ENCODE measurements at regions not wholly inside any gene's neighbourhood (a gene's known extent, or its start where the extent isn't known, plus 50 kb on each side); places are given as distances from the start of the nearest gene placed in this dataset.
A peak's percentile ranks its signal among the peaks of the same experiment; 100 is the strongest.

GRCh38 chr14:22159957-22160356 lies 429.1 kb downstream of the DAD1 start:
- Histone ChIP-seq H3K27me3 (ENCODE audit: insufficient read depth, poor library complexity, severe bottlenecking) (peaks cover 4% of the 10 kb centered on the region), H3K27ac (replicated peaks) (no peak overlapping the region), H3K4me3 (replicated peaks; ENCODE audit: insufficient read depth, low read length) (no peak overlapping the region)
- TF ChIP-seq REST (IDR thresholded peaks at IDR 0.05; ENCODE audit: insufficient replicate concordance, low read depth) (no peak), SPI1 (IDR thresholded peaks at IDR 0.05; ENCODE audit: borderline replicate concordance, low read depth) (no peak), CTCF (IDR thresholded peaks at IDR 0.05; ENCODE audit: insufficient read depth, low read length) (no peak), GABPA (IDR thresholded peaks at IDR 0.05; ENCODE audit: low read depth) (no peak), POLR2AphosphoS5 (IDR thresholded peaks at IDR 0.05; ENCODE audit: low read depth) (no peak)
- DNase-seq (ENCODE audit: low read depth in 1 of 2, low spot score in 1 of 2), result no peak

GRCh38 chr14:22159099-22159498 lies 429.9 kb downstream of the DAD1 start:
- no peak for TF ChIP-seq REST (IDR thresholded peaks at IDR 0.05; ENCODE audit: insufficient replicate concordance, low read depth)
- no peak for TF ChIP-seq POLR2AphosphoS5 (IDR thresholded peaks at IDR 0.05; ENCODE audit: low read depth)
- TF ChIP-seq GABPA (IDR thresholded peaks at IDR 0.05; ENCODE audit: low read depth), result no peak
- TF ChIP-seq CTCF (IDR thresholded peaks at IDR 0.05; ENCODE audit: insufficient read depth, low read length), result no peak
- TF ChIP-seq SPI1 (IDR thresholded peaks at IDR 0.05; ENCODE audit: borderline replicate concordance, low read depth), result no peak
- DNase-seq (ENCODE audit: low read depth in 1 of 2, low spot score in 1 of 2), result peak in 1 of 2 experiments; percentile 12
- Histone ChIP-seq H3K27ac (replicated peaks) (no peak overlapping the region), H3K4me3 (replicated peaks; ENCODE audit: insufficient read depth, low read length) (no peak overlapping the region), H3K27me3 (ENCODE audit: insufficient read depth, poor library complexity, severe bottlenecking) (no peaks in the 10 kb centered on the region)

GRCh38 chr14:22158560-22158959 lies 430.5 kb downstream of the DAD1 start:
- no peak for DNase-seq (ENCODE audit: low read depth in 1 of 2, low spot score in 1 of 2)
- no peak for TF ChIP-seq GABPA (IDR thresholded peaks at IDR 0.05; ENCODE audit: low read depth)
- no peak for TF ChIP-seq SPI1 (IDR thresholded peaks at IDR 0.05; ENCODE audit: borderline replicate concordance, low read depth)
- no peak for TF ChIP-seq REST (IDR thresholded peaks at IDR 0.05; ENCODE audit: insufficient replicate concordance, low read depth)
- no peak for TF ChIP-seq POLR2AphosphoS5 (IDR thresholded peaks at IDR 0.05; ENCODE audit: low read depth)
- TF ChIP-seq CTCF (IDR thresholded peaks at IDR 0.05; ENCODE audit: insufficient read depth, low read length), result no peak
- no peak overlapping the region for H3K27ac ChIP-seq (replicated peaks)
- no peak overlapping the region for H3K4me3 ChIP-seq (replicated peaks; ENCODE audit: insufficient read depth, low read length)
- H3K27me3 ChIP-seq (ENCODE audit: insufficient read depth, poor library complexity, severe bottlenecking), result no peaks in the 10 kb centered on the region
